ENCODE measurements at regions not wholly inside any gene's neighbourhood (a gene's known extent, or its start where the extent isn't known, plus 50 kb on each side); places are given as distances from the start of the nearest gene placed in this dataset.

- TF ChIP-seq CTCF (conservative IDR thresholded peaks at IDR 0.05 in 1 of 2, IDR thresholded peaks at IDR 0.05 in 1 of 2; ENCODE audit: low read depth in 1 of 2, low read length in 2 of 2) (no peak), EZH2 (IDR thresholded peaks at IDR 0.05; ENCODE audit: low read length, missing control alignments) (no peak)
Observed at GRCh38 chr7:85322252-85322651, 135.4 kb upstream of the SEMA3D start.
